H9 (cell line): ENCODE measurements at regions not wholly inside any gene's neighbourhood (a gene's known extent, or its start where the extent isn't known, plus 50 kb on each side); places are given as distances from the start of the nearest gene placed in this dataset.

Experiments
- DNase-seq: peaks from one replicate; pipeline ENCODE4 v3.0.0-alpha.2; 2017
- H2AFZ ChIP-seq: one replicate; pipeline ENCODE4 v1.6.1; 2013; ENCODE audit warnings: mild to moderate bottlenecking, low read length, control low read depth, moderate library complexity
- H2AK5ac ChIP-seq: 2 replicates; pipeline ENCODE4 v1.6.1; 2013; ENCODE audit warnings: low read length, control low read depth, mixed read lengths; ENCODE audit not compliant: insufficient read length
- H2BK120ac ChIP-seq: one replicate; pipeline ENCODE4 v1.6.1; 2013; ENCODE audit warnings: low read depth, mild to moderate bottlenecking, low read length, control low read depth, inconsistent platforms; ENCODE audit not compliant: poor library complexity, severe bottlenecking
- H2BK12ac ChIP-seq: 2 replicates; pipeline ENCODE4 v1.6.1; 2013; ENCODE audit warnings: low read length, control low read depth, mixed read lengths, low read depth; ENCODE audit not compliant: insufficient read length
- H2BK15ac ChIP-seq: 2 replicates; pipeline ENCODE4 v1.6.1; 2013; ENCODE audit warnings: low read depth, low read length, control low read depth
- H2BK20ac ChIP-seq: one replicate; pipeline ENCODE4 v1.6.1; 2013; ENCODE audit warnings: low read depth, mild to moderate bottlenecking, low read length, control low read depth, inconsistent platforms; ENCODE audit not compliant: poor library complexity, severe bottlenecking
- H2BK5ac ChIP-seq: 2 replicates; pipeline ENCODE4 v1.6.1; 2013; ENCODE audit warnings: low read length, control low read depth, mixed read lengths; ENCODE audit not compliant: insufficient read length
- H3K14ac ChIP-seq: 2 replicates; pipeline ENCODE4 v1.6.1; 2013; ENCODE audit warnings: low read length, control low read depth; ENCODE audit not compliant: insufficient read depth
- H3K18ac ChIP-seq: 2 replicates; pipeline ENCODE4 v1.6.1; 2013; ENCODE audit warnings: low read depth, mild to moderate bottlenecking, mixed read lengths, low read length, control low read depth; ENCODE audit not compliant: insufficient read length
- H3K23ac ChIP-seq: 2 replicates; pipeline ENCODE4 v1.6.1; 2013; ENCODE audit warnings: low read length, control low read depth, mixed read lengths, low read depth; ENCODE audit not compliant: insufficient read length
- H3K23me2 ChIP-seq: 2 replicates; pipeline ENCODE4 v1.6.1; 2013; ENCODE audit warnings: low read depth, mild to moderate bottlenecking, mixed read lengths, low read length, control low read depth; ENCODE audit not compliant: insufficient read length, poor library complexity, severe bottlenecking
- H3K27ac ChIP-seq: 2 replicates; pipeline ENCODE4 v1.5.1; 2013; ENCODE audit warnings: low read length, control low read depth, mixed read lengths, low read depth; ENCODE audit not compliant: insufficient read length
- H3K27me3 ChIP-seq: 2 replicates; pipeline ENCODE4 v1.6.1; 2013; ENCODE audit warnings: low read length, control low read depth, inconsistent platforms; ENCODE audit not compliant: insufficient read depth
- H3K4ac ChIP-seq: 2 replicates; pipeline ENCODE4 v1.6.1; 2013; ENCODE audit warnings: low read depth, mild to moderate bottlenecking, control low read depth, inconsistent platforms, low read length, moderate library complexity
- H3K4me1 ChIP-seq: 2 replicates; pipeline ENCODE4 v1.6.1; 2013; ENCODE audit warnings: low read length, control low read depth, inconsistent platforms; ENCODE audit not compliant: insufficient read depth
- H3K4me2 ChIP-seq: 2 replicates; pipeline ENCODE4 v1.6.1; 2013; ENCODE audit warnings: low read length, control low read depth, mixed read lengths; ENCODE audit not compliant: insufficient read length, insufficient read depth
- H3K56ac ChIP-seq: 2 replicates; pipeline ENCODE4 v1.6.1; 2013; ENCODE audit warnings: low read depth, mild to moderate bottlenecking, mixed read lengths, low read length, control low read depth; ENCODE audit not compliant: insufficient read length
- H3K79me1 ChIP-seq: 2 replicates; pipeline ENCODE4 v1.6.1; 2013; ENCODE audit warnings: low read depth, mild to moderate bottlenecking, moderate library complexity, low read length, control low read depth, inconsistent platforms; ENCODE audit not compliant: insufficient read depth, poor library complexity, severe bottlenecking
- H3K79me2 ChIP-seq: 2 replicates; pipeline ENCODE4 v1.6.1; 2013; ENCODE audit warnings: low read length, control low read depth, inconsistent platforms; ENCODE audit not compliant: insufficient read depth
- H3K9ac ChIP-seq: 2 replicates; pipeline ENCODE4 v1.6.1; 2013; ENCODE audit warnings: low read length, control low read depth, mixed read lengths; ENCODE audit not compliant: insufficient read length; ENCODE audit errors: extremely low read depth
- H3K9me3 ChIP-seq: one replicate; pipeline ENCODE4 v1.6.1; 2013; ENCODE audit warnings: low read depth, low read length, inconsistent platforms; ENCODE audit not compliant: control insufficient read depth
- H3T11ph ChIP-seq: one replicate; pipeline ENCODE4 v1.6.1; 2013; ENCODE audit warnings: mild to moderate bottlenecking, low read length, control low read depth, inconsistent platforms
- H4K20me1 ChIP-seq: one replicate; pipeline ENCODE4 v1.6.1; 2013; ENCODE audit not compliant: control insufficient read depth, insufficient read length, insufficient read depth
- H4K5ac ChIP-seq: 2 replicates; pipeline ENCODE4 v1.6.1; 2013; ENCODE audit warnings: low read depth, mild to moderate bottlenecking, mixed read lengths, low read length, control low read depth; ENCODE audit not compliant: insufficient read length
- H4K8ac ChIP-seq: replicated peaks from 2 replicates; pipeline ENCODE4 v1.6.1; 2013; ENCODE audit warnings: low read length, control low read depth, mixed read lengths, low read depth; ENCODE audit not compliant: insufficient read length
- H4K91ac ChIP-seq: 2 replicates; pipeline ENCODE4 v1.6.1; 2013; ENCODE audit warnings: low read depth, mild to moderate bottlenecking, moderate library complexity, mixed read lengths, low read length, control low read depth; ENCODE audit not compliant: insufficient read length
- H3K27ac Mint-ChIP-seq, 3 experiments: 2 replicates in 2 of 3; 3 replicates in 1 of 3; pipeline ENCODE4 v1.8.0; 2020 to 2021; ENCODE audit warnings: mixed read lengths in 3 of 3, mild to moderate bottlenecking in 1 of 3, moderate library complexity in 1 of 3
- H3K27me3 Mint-ChIP-seq: 2 replicates; pipeline ENCODE4 v1.8.0; 2021; ENCODE audit warnings: low read depth, mild to moderate bottlenecking, moderate library complexity, mixed read lengths
- H3K36me3 Mint-ChIP-seq, 3 experiments: 2 replicates in 2 of 3; 3 replicates in 1 of 3; pipeline ENCODE4 v1.8.0; 2020 to 2021; ENCODE audit warnings: low read depth in 3 of 3, mixed read lengths in 3 of 3; ENCODE audit not compliant: insufficient read depth in 1 of 3
- H3K4me1 Mint-ChIP-seq, 2 experiments: 2 replicates each; pipeline ENCODE4 v1.8.0; 2020; ENCODE audit warnings: mixed read lengths in 2 of 2
- H3K4me3 Mint-ChIP-seq, 2 experiments: 2 replicates in 1 of 2; 3 replicates in 1 of 2; pipeline ENCODE4 v1.8.0; 2020 to 2021; ENCODE audit warnings: mild to moderate bottlenecking in 2 of 2, mixed read lengths in 2 of 2, moderate library complexity in 1 of 2
- H3K9me3 Mint-ChIP-seq, 2 experiments: 2 replicates in 1 of 2; 3 replicates in 1 of 2; pipeline ENCODE4 v1.8.0; 2020; ENCODE audit warnings: mild to moderate bottlenecking in 2 of 2, mixed read lengths in 2 of 2, moderate library complexity in 1 of 2
- WGBS: extraction: QIAGEN DNeasy Blood & Tissue Kit; methylation state at CpG from one replicate; pipeline ENCODE4 v1.1.7; 2013; ENCODE audit warnings: missing lambda C conversion rate, low lambda C conversion rate, mixed read lengths; ENCODE audit not compliant: insufficient read length; ENCODE audit errors: extremely low coverage; 5-methylcytosine and 5-hydroxymethylcytosine counted together
- TF ChIP-seq, protein P1 (sequence below): fragments of 200-600 bp; sonication (generic); conservative IDR thresholded peaks from 3 replicates; pipeline ENCODE4 v1.8.0; 2021; ENCODE audit warnings: antibody characterized with exemption, mild to moderate bottlenecking

GRCh38 chr15:69699096-69699495 is 246.5 kb downstream of the RPLP1 start:
- H3K9me3 ChIP-seq, result no peaks in the 10 kb centered on the region
- no peak overlapping the region for H3K14ac ChIP-seq
- H3K4me3 Mint-ChIP-seq, result no peak overlapping the region
- H3K9ac ChIP-seq, result no peak overlapping the region
- no peaks in the 10 kb centered on the region; a peak in 2 of 7 replicates for H3K36me3 Mint-ChIP-seq
- H4K5ac ChIP-seq, result no peak overlapping the region
- H3K56ac ChIP-seq, result no peak overlapping the region
- peaks cover 2% of the 10 kb centered on the region; the same call in 1 of the 2 replicates for H3K27me3 Mint-ChIP-seq
- no peak overlapping the region for H2BK12ac ChIP-seq
- peaks cover 0 to 8% of the 10 kb centered on the region in 2 experiments; a peak in 2 of 4 replicates for H3K4me1 Mint-ChIP-seq
- no peaks in the 10 kb centered on the region for H4K20me1 ChIP-seq
- no peak overlapping the region for H3K18ac ChIP-seq
- H3K9me3 Mint-ChIP-seq, result no peaks in the 10 kb centered on the region
- H2AFZ ChIP-seq, result no peak overlapping the region
- H3K27ac Mint-ChIP-seq, result no peak overlapping the region
- H2AK5ac ChIP-seq, result no peak overlapping the region
- no peaks in the 10 kb centered on the region for H3K4me1 ChIP-seq
- H2BK20ac ChIP-seq, result no peak overlapping the region
- no peak overlapping the region for H3K4me2 ChIP-seq
- no peak overlapping the region for H4K91ac ChIP-seq
- TF ChIP-seq, protein P1, sequence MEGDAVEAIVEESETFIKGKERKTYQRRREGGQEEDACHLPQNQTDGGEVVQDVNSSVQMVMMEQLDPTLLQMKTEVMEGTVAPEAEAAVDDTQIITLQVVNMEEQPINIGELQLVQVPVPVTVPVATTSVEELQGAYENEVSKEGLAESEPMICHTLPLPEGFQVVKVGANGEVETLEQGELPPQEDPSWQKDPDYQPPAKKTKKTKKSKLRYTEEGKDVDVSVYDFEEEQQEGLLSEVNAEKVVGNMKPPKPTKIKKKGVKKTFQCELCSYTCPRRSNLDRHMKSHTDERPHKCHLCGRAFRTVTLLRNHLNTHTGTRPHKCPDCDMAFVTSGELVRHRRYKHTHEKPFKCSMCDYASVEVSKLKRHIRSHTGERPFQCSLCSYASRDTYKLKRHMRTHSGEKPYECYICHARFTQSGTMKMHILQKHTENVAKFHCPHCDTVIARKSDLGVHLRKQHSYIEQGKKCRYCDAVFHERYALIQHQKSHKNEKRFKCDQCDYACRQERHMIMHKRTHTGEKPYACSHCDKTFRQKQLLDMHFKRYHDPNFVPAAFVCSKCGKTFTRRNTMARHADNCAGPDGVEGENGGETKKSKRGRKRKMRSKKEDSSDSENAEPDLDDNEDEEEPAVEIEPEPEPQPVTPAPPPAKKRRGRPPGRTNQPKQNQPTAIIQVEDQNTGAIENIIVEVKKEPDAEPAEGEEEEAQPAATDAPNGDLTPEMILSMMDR, result no peak
- no peak overlapping the region for H3K23ac ChIP-seq
- H4K8ac ChIP-seq, result no peak overlapping the region
- no peaks in the 10 kb centered on the region for H3K23me2 ChIP-seq
- H3K79me2 ChIP-seq, result no peaks in the 10 kb centered on the region
- H2BK5ac ChIP-seq, result no peak overlapping the region
- no peak overlapping the region for H2BK120ac ChIP-seq
- DNase-seq, result no peak
- H3K4ac ChIP-seq, result no peak overlapping the region
- H3K79me1 ChIP-seq, result no peaks in the 10 kb centered on the region
- no peak overlapping the region for H3K27ac ChIP-seq
- no CpG with 5 or more reads among the region's 1 CpG for WGBS
- H3T11ph ChIP-seq, result no peak overlapping the region
- H3K27me3 ChIP-seq, result no peaks in the 10 kb centered on the region
- no peak overlapping the region for H2BK15ac ChIP-seq
